Activated naive CD8-positive, alpha-beta T cell treated with anti-CD3 and anti-CD28 coated beads, Interleukin-2, amount 50 U/mL, for 24 hours (primary cell): ENCODE measurements at regions not wholly inside any gene's neighbourhood (a gene's known extent, or its start where the extent isn't known, plus 50 kb on each side); places are given as distances from the start of the nearest gene placed in this dataset.

ENCODE experiments used
- ATAC-seq: fragments of 150-1000 bp; cut with Tn5 transposase; one replicate; pipeline ENCODE4 v1.10.0; 2021
- DNase-seq: peaks from one replicate; pipeline ENCODE4 v3.0.0; 2021
- H3K27ac Mint-ChIP-seq: one replicate; pipeline ENCODE4 v1.8.0; 2021; ENCODE audit warnings: mild to moderate bottlenecking, mixed read lengths
- H3K27me3 Mint-ChIP-seq: one replicate; pipeline ENCODE4 v1.8.0; 2021; ENCODE audit warnings: mixed read lengths
- H3K36me3 Mint-ChIP-seq: one replicate; pipeline ENCODE4 v1.8.0; 2021; ENCODE audit warnings: low read depth, mixed read lengths
- H3K4me1 Mint-ChIP-seq: one replicate; pipeline ENCODE4 v1.8.0; 2021; ENCODE audit warnings: mixed read lengths
- H3K4me3 Mint-ChIP-seq: one replicate; pipeline ENCODE4 v1.8.0; 2021; ENCODE audit warnings: mild to moderate bottlenecking, moderate library complexity, mixed read lengths
- H3K9me3 Mint-ChIP-seq: one replicate; pipeline ENCODE4 v1.8.0; 2021; ENCODE audit warnings: mixed read lengths

- no peak overlapping the region for H3K27ac Mint-ChIP-seq
- ATAC-seq (no peak), DNase-seq (no peak)
- peaks cover 4% of the 10 kb centered on the region for H3K4me1 Mint-ChIP-seq
- no peak overlapping the region for H3K4me3 Mint-ChIP-seq
- peaks cover 7% of the 10 kb centered on the region for H3K27me3 Mint-ChIP-seq
- no peaks in the 10 kb centered on the region for H3K9me3 Mint-ChIP-seq
- no peaks in the 10 kb centered on the region for H3K36me3 Mint-ChIP-seq
Measured at GRCh38 chr16:66295213-66295612, 71.3 kb upstream of the CDH5 start.

GRCh38 chr16:66294507-66294906 lies 72.0 kb upstream of the CDH5 start:
- Mint-ChIP-seq H3K4me1 (peaks cover 1% of the 10 kb centered on the region), H3K36me3 (no peaks in the 10 kb centered on the region), H3K9me3 (no peaks in the 10 kb centered on the region), H3K4me3 (no peak overlapping the region), H3K27ac (no peak overlapping the region), H3K27me3 (peaks cover 7% of the 10 kb centered on the region)
- DNase-seq = no peak
- no peak for ATAC-seq

DNA sequence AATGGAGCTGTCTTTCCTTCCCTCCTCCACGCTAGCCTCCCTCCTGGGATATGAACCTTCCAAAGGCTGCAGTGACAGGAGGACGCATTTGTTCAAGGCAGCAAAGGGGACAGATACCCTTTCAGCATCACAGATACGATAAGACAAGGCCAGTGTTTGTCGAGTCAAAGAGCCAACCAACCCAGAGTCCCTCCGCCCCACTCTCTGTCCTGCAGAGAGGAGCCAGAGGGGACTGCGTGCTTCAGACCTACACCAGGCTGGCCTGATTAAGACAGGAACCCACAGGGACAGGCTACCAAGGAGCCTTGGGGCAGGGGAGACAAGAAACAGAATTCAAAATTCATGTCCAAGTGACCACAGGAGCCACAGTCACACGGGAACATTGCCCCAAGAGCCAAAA lies 72.6 kb upstream of the CDH5 start:
- no peak for ATAC-seq
- Mint-ChIP-seq H3K4me3 (no peak overlapping the region), H3K4me1 (no peaks in the 10 kb centered on the region), H3K9me3 (no peaks in the 10 kb centered on the region), H3K27ac (no peak overlapping the region), H3K36me3 (no peaks in the 10 kb centered on the region), H3K27me3 (peaks cover 7% of the 10 kb centered on the region)
- DNase-seq = no peak

- peaks cover 7% of the 10 kb centered on the region for H3K27me3 Mint-ChIP-seq
- H3K4me3 Mint-ChIP-seq = no peak overlapping the region
- ATAC-seq = no peak
- no peak overlapping the region for H3K27ac Mint-ChIP-seq
- no peaks in the 10 kb centered on the region for H3K36me3 Mint-ChIP-seq
- no peaks in the 10 kb centered on the region for H3K4me1 Mint-ChIP-seq
- H3K9me3 Mint-ChIP-seq = no peaks in the 10 kb centered on the region
- DNase-seq = no peak
Measured at GRCh38 chr16:66293207-66293735, 73.2 kb upstream of the CDH5 start.

DNA sequence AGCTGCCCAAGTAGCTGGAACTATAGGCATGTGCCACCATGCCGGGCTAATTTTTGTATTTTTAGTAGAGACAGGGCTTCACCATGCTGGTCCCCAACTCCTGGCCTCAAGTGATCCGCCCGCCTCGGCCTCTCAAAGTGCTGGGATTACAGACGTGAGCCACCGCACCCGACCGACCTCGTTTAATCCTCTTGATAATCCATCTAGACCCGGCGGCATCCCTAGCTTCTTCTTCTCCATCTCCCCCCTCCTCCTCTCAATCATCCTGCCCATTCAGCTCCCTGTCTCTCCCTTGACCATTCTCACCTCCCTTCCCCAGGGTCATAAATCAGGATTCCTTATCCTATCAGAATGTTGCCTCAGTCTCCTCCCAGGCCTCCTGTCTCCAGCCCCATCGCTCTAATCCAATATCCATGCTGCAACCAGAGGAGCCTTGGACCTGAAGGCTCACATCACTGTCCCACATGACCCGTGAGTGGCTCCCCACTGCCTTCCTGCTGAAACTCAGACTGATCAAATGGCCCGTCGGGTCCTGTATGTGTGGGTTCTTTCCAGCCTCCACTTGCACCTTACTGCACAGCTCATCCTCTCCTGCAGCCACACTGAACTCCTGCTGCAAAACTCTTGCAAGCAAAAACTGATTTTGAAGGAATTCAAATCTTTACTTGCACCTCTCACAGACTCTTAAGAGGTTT lies 74.1 kb upstream of the CDH5 start:
- Mint-ChIP-seq H3K4me3 (no peak overlapping the region), H3K36me3 (no peaks in the 10 kb centered on the region), H3K9me3 (no peaks in the 10 kb centered on the region), H3K27me3 (peaks cover 7% of the 10 kb centered on the region), H3K4me1 (no peaks in the 10 kb centered on the region), H3K27ac (no peak overlapping the region)
- ATAC-seq (no peak), DNase-seq (no peak)

- Mint-ChIP-seq H3K27ac (no peak overlapping the region), H3K27me3 (peaks cover 7% of the 10 kb centered on the region), H3K4me1 (no peaks in the 10 kb centered on the region), H3K9me3 (no peaks in the 10 kb centered on the region), H3K36me3 (no peaks in the 10 kb centered on the region), H3K4me3 (no peak overlapping the region)
- DNase-seq (no peak), ATAC-seq (no peak)
Measured at GRCh38 chr16:66291833-66292232, 74.7 kb upstream of the CDH5 start.

- no peak for DNase-seq
- ATAC-seq = no peak
- no peak overlapping the region for H3K27ac Mint-ChIP-seq
- H3K4me1 Mint-ChIP-seq = no peaks in the 10 kb centered on the region
- no peak overlapping the region for H3K4me3 Mint-ChIP-seq
- H3K27me3 Mint-ChIP-seq = peaks cover 7% of the 10 kb centered on the region
- no peaks in the 10 kb centered on the region for H3K36me3 Mint-ChIP-seq
- H3K9me3 Mint-ChIP-seq = no peaks in the 10 kb centered on the region
Measured at GRCh38 chr16:66290431-66290830, 76.1 kb upstream of the CDH5 start.

- H3K4me1 Mint-ChIP-seq = no peaks in the 10 kb centered on the region
- no peak overlapping the region for H3K27ac Mint-ChIP-seq
- no peak for ATAC-seq
- no peak for DNase-seq
- H3K4me3 Mint-ChIP-seq = no peak overlapping the region
- no peaks in the 10 kb centered on the region for H3K9me3 Mint-ChIP-seq
- H3K36me3 Mint-ChIP-seq = no peaks in the 10 kb centered on the region
- peaks cover 7% of the 10 kb centered on the region for H3K27me3 Mint-ChIP-seq
Measured at GRCh38 chr16:66289986-66290385, 76.5 kb upstream of the CDH5 start.

- H3K4me3 Mint-ChIP-seq = no peak overlapping the region
- no peak for DNase-seq
- H3K27ac Mint-ChIP-seq = no peak overlapping the region
- no peaks in the 10 kb centered on the region for H3K4me1 Mint-ChIP-seq
- H3K27me3 Mint-ChIP-seq = peaks cover 9% of the 10 kb centered on the region
- H3K36me3 Mint-ChIP-seq = no peaks in the 10 kb centered on the region
- no peak for ATAC-seq
- no peaks in the 10 kb centered on the region for H3K9me3 Mint-ChIP-seq
Measured at GRCh38 chr16:66289051-66289680, 77.3 kb upstream of the CDH5 start.

DNA sequence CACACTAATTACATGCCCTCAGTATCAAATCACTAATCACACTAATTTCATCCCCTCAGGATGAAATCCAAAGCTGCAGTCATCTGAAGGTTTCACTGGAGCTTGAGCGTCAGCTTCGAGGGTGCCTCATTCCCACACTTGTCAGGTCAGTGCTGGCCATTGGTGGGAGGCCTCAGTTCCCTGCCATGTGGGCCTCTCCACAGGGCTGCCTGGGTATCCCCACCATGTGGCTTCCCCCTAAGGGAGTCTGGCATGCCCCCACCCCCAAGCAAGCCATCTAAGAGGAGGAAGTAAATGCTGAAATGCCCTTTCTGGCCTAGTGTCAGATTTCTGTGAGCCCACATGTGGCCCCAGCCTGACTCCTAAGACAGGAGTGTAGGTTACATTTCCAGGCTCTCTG lies 78.6 kb upstream of the CDH5 start:
- Mint-ChIP-seq H3K9me3 (no peaks in the 10 kb centered on the region), H3K36me3 (no peaks in the 10 kb centered on the region), H3K27me3 (peaks cover 5% of the 10 kb centered on the region), H3K4me1 (no peaks in the 10 kb centered on the region), H3K4me3 (no peak overlapping the region), H3K27ac (no peak overlapping the region)
- DNase-seq = no peak
- ATAC-seq = no peak

GRCh38 chr16:66287416-66287815 lies 79.1 kb upstream of the CDH5 start:
- Mint-ChIP-seq H3K4me3 (no peak overlapping the region), H3K27ac (no peak overlapping the region), H3K27me3 (peaks cover 2% of the 10 kb centered on the region), H3K36me3 (no peaks in the 10 kb centered on the region), H3K4me1 (no peaks in the 10 kb centered on the region), H3K9me3 (no peaks in the 10 kb centered on the region)
- no peak for DNase-seq
- no peak for ATAC-seq

- H3K36me3 Mint-ChIP-seq = no peaks in the 10 kb centered on the region
- DNase-seq (no peak), ATAC-seq (no peak)
- H3K27me3 Mint-ChIP-seq = peaks cover 2% of the 10 kb centered on the region
- no peaks in the 10 kb centered on the region for H3K9me3 Mint-ChIP-seq
- no peak overlapping the region for H3K4me3 Mint-ChIP-seq
- H3K27ac Mint-ChIP-seq = no peak overlapping the region
- H3K4me1 Mint-ChIP-seq = no peaks in the 10 kb centered on the region
Measured at GRCh38 chr16:66286527-66286926, 80.0 kb upstream of the CDH5 start.

GRCh38 chr16:66278604-66279262 lies 87.8 kb upstream of the CDH5 start:
- Mint-ChIP-seq H3K4me1 (peaks cover 2% of the 10 kb centered on the region), H3K36me3 (peaks cover 3% of the 10 kb centered on the region), H3K27me3 (peaks cover 24% of the 10 kb centered on the region), H3K27ac (no peak overlapping the region), H3K9me3 (peaks cover 19% of the 10 kb centered on the region), H3K4me3 (no peak overlapping the region)
- no peak for ATAC-seq
- no peak for DNase-seq

- no peak overlapping the region for H3K27ac Mint-ChIP-seq
- peaks cover 24% of the 10 kb centered on the region for H3K27me3 Mint-ChIP-seq
- H3K36me3 Mint-ChIP-seq = peaks cover 3% of the 10 kb centered on the region
- H3K4me1 Mint-ChIP-seq = peaks cover 2% of the 10 kb centered on the region
- ATAC-seq (no peak), DNase-seq (no peak)
- H3K4me3 Mint-ChIP-seq = no peak overlapping the region
- H3K9me3 Mint-ChIP-seq = peaks cover 19% of the 10 kb centered on the region
Measured at GRCh38 chr16:66278111-66278531, 88.4 kb upstream of the CDH5 start.
